ENCODE measurements at regions not wholly inside any gene's neighbourhood (a gene's known extent, or its start where the extent isn't known, plus 50 kb on each side); places are given as distances from the start of the nearest gene placed in this dataset.

GRCh38 chr13:62697701-62698100, 1282.1 kb upstream of the PCDH20 start:
- TF ChIP-seq YY1 (IDR thresholded peaks at IDR 0.05; ENCODE audit: insufficient read depth, insufficient read length) (no peak), SUZ12 (IDR thresholded peaks at IDR 0.05; ENCODE audit: extremely low read depth, insufficient read depth, insufficient read length) (no peak), ZNF274 (IDR thresholded peaks at IDR 0.05; ENCODE audit: low read depth, low read length) (no peak)
